A549 (cell line): ENCODE measurements at regions not wholly inside any gene's neighbourhood (a gene's known extent, or its start where the extent isn't known, plus 50 kb on each side); places are given as distances from the start of the nearest gene placed in this dataset.
A peak's percentile ranks its signal among the peaks of the same experiment; 100 is the strongest.

Experiments used
- ATAC-seq, 2 experiments: fragments of 200-7000 bp in 1 of 2; fragments of >200 bp in 1 of 2; cut with Nextera tagmentation in 1 of 2; cut with Tn5 transposase in 1 of 2; 3 replicates each; pipeline versions ENCODE4 v1.8.0 to v1.9.1; 2018 to 2020; ENCODE audit warnings: mild to moderate bottlenecking in 1 of 2, moderate library complexity in 1 of 2
- CTCF ChIA-PET: fragments of 300-600 bp; sonication (Branson Sonifier 250); formaldehyde crosslinking; extraction: SDS; loops from one replicate; lab custom pipeline; 2021; ENCODE audit warnings: antibody characterized with exemption, inconsistent platforms; lab: Yijun Ruan, JAX
- POLR2A ChIA-PET: fragments of 350-600 bp; formaldehyde crosslinking; extraction: SDS; loops from one replicate; lab custom pipeline; 2021; ENCODE audit warnings: antibody characterized with exemption, inconsistent platforms; lab: Yijun Ruan, JAX
- DNase-seq, 2 experiments: peaks; one replicate each; pipeline versions ENCODE4 v3.0.0 to v3.0.0-alpha.2; 2011 to 2016; ENCODE audit warnings: low read depth in 1 of 2, low spot score in 1 of 2
- FAIRE-seq: peaks from 2 replicates; lab custom pipeline; 2011; peaks lifted over from hg19 to GRCh38; lab: Jason Lieb, UNC
- H3K27ac ChIP-seq, 2 experiments: fragments of >200 bp; sonication (Bioruptor Twin); formaldehyde crosslinking; 3 replicates each; pipeline ENCODE4 v1.5.1; 2016 to 2017
- H3K4me1 ChIP-seq: fragments of >200 bp; sonication (Bioruptor Twin); formaldehyde crosslinking; 3 replicates; pipeline ENCODE4 v1.6.1; 2016
- H3K4me2 ChIP-seq: fragments of >200 bp; sonication (Bioruptor Twin); formaldehyde crosslinking; 3 replicates; pipeline ENCODE4 v1.6.1; 2016
- H3K4me3 ChIP-seq: fragments of >200 bp; sonication (Bioruptor Twin); formaldehyde crosslinking; 3 replicates; pipeline ENCODE4 v1.5.1; 2016
- H3K9me3 ChIP-seq: fragments of >200 bp; sonication (Bioruptor Twin); formaldehyde crosslinking; 3 replicates; pipeline ENCODE4 v1.6.1; 2016
- ATOH8 ChIP-seq: fragments of 250-450 bp; sonication (Bioruptor Pico); IDR thresholded peaks from 2 replicates; pipeline ENCODE4 v1.5.0; 2020; ENCODE audit warnings: low read depth, mild to moderate bottlenecking, moderate library complexity
- BHLHE40 ChIP-seq: IDR thresholded peaks from 2 replicates; pipeline ENCODE4 v1.6.1; 2012; ENCODE audit warnings: low read depth, low read length, inconsistent platforms
- CBX8 ChIP-seq: fragments of 200-600 bp; sonication (generic); IDR thresholded peaks from 2 replicates; pipeline ENCODE4 v1.6.1; 2016
- CEBPB ChIP-seq, 2 experiments: fragments of >200 bp in 1 of 2; sonication (Bioruptor Twin) in 1 of 2; formaldehyde crosslinking in 1 of 2; IDR thresholded peaks; 2 replicates each; pipeline ENCODE4 v1.6.1; 2012 to 2016
- CHD4 ChIP-seq: fragments of 200-600 bp; sonication (generic); IDR thresholded peaks from 2 replicates; pipeline ENCODE4 v1.6.1; 2016; ENCODE audit warnings: antibody characterized with exemption, mild to moderate bottlenecking, borderline replicate concordance
- CTCF ChIP-seq: fragments of >200 bp; sonication (Bioruptor Twin); formaldehyde crosslinking; IDR thresholded peaks from 3 replicates; pipeline ENCODE4 v1.5.1; 2016
- E2F6 ChIP-seq: IDR thresholded peaks from 2 replicates; pipeline ENCODE4 v1.6.1; 2012; ENCODE audit warnings: low read depth, borderline replicate concordance
- ELK1 ChIP-seq: fragments of 150-350 bp; IDR thresholded peaks from 2 replicates; pipeline ENCODE4 v1.6.1; 2014; ENCODE audit warnings: low read depth, mild to moderate bottlenecking, low read length
- FOXS1 ChIP-seq: fragments of 250-450 bp; sonication (Bioruptor Pico); IDR thresholded peaks from 2 replicates; pipeline ENCODE4 v1.5.0; 2020; ENCODE audit warnings: mild to moderate bottlenecking, moderate library complexity
- HDAC2 ChIP-seq: fragments of 200-600 bp; sonication (generic); IDR thresholded peaks from 2 replicates; pipeline ENCODE4 v1.6.1; 2016
- KDM1A ChIP-seq: fragments of 200-600 bp; sonication (generic); IDR thresholded peaks from 2 replicates; pipeline ENCODE4 v1.6.1; 2016; ENCODE audit warnings: low read depth, mild to moderate bottlenecking
- KDM5A ChIP-seq: fragments of 200-600 bp; sonication (generic); IDR thresholded peaks from 2 replicates; pipeline ENCODE4 v1.6.1; 2016; ENCODE audit warnings: antibody characterized with exemption, mild to moderate bottlenecking
- MAFK ChIP-seq: fragments of 450-650 bp; IDR thresholded peaks from 2 replicates; pipeline ENCODE4 v1.6.1; 2014; ENCODE audit not compliant: partially characterized antibody
- NFE2L2 ChIP-seq: fragments of 150-350 bp; conservative IDR thresholded peaks from 2 replicates; pipeline ENCODE4 v1.6.1; 2014; ENCODE audit warnings: low read length
- NR3C1 ChIP-seq: fragments of >200 bp; sonication (Bioruptor Twin); formaldehyde crosslinking; IDR thresholded peaks from 3 replicates; pipeline ENCODE4 v1.6.1; 2017
- PHF8 ChIP-seq: fragments of 200-600 bp; sonication (generic); IDR thresholded peaks from 2 replicates; pipeline ENCODE4 v1.6.1; 2016; ENCODE audit warnings: low read depth, mild to moderate bottlenecking, antibody characterized with exemption, moderate library complexity, borderline replicate concordance
- POLR2AphosphoS2 ChIP-seq: conservative IDR thresholded peaks from 2 replicates; pipeline ENCODE4 v1.6.1; 2012; ENCODE audit warnings: low read length, improper control_type of control experiment, inconsistent platforms
- RAD21 ChIP-seq, 2 experiments: fragments of >200 bp in 1 of 2; sonication (Bioruptor Twin) in 1 of 2; formaldehyde crosslinking in 1 of 2; IDR thresholded peaks in 1 of 2; conservative IDR thresholded peaks in 1 of 2; 2 replicates in 1 of 2; 3 replicates in 1 of 2; pipeline ENCODE4 v1.6.1; 2012 to 2018; ENCODE audit warnings: inconsistent platforms in 1 of 2
- REST ChIP-seq: fragments of 200-600 bp; sonication (generic); IDR thresholded peaks from 2 replicates; pipeline ENCODE4 v1.6.1; 2016; ENCODE audit warnings: antibody characterized with exemption, mild to moderate bottlenecking, moderate library complexity
- RFX5 ChIP-seq: fragments of 450-650 bp; IDR thresholded peaks from 2 replicates; pipeline ENCODE4 v1.7.1; 2014; ENCODE audit warnings: antibody characterized with exemption, mild to moderate bottlenecking, moderate library complexity
- TP53 ChIP-seq: fragments of 250-450 bp; sonication (Bioruptor Pico); IDR thresholded peaks from 2 replicates; pipeline ENCODE4 v1.5.0; 2021; ENCODE audit warnings: mild to moderate bottlenecking, moderate library complexity
- USF2 ChIP-seq: fragments of 450-650 bp; IDR thresholded peaks from 2 replicates; pipeline ENCODE4 v1.6.1; 2014; ENCODE audit warnings: antibody characterized with exemption
- ZC3H11A ChIP-seq: fragments of 450-650 bp; IDR thresholded peaks from 2 replicates; pipeline ENCODE4 v1.6.1; 2014; ENCODE audit warnings: antibody characterized with exemption, mild to moderate bottlenecking
- WGBS: methylation state at CpG from one replicate; pipeline ENCODE4 v1.1.6; 2017; ENCODE audit errors: missing lambda C conversion rate; 5-methylcytosine and 5-hydroxymethylcytosine counted together

GRCh38 chr16:48435906-48436305, 50.7 kb upstream of the SIAH1 start:
- Histone ChIP-seq H3K9me3 (no peaks in the 10 kb centered on the region), H3K4me3 (no peak overlapping the region), H3K4me2 (peak overlapping the region; percentile 63; the same call in 1 of the 3 replicates), H3K4me1 (peaks cover 27% of the 10 kb centered on the region), H3K27ac (peak overlapping the region; percentile 51 to 69; a peak in 4 of 6 replicates)
- POLR2A ChIA-PET = interaction anchor here (0.6 to 1.4 kb wide), 2 partner anchors 32 to 70 kb away, joined by 3 read pairs; no protein-coding TSS in a partner anchor
- ATAC-seq (no peak), DNase-seq (no peak), FAIRE-seq (no peak)
- CTCF ChIA-PET = interaction anchor here (0.8 kb wide), 1 partner anchor 279 kb away, joined by 3 read pairs; no protein-coding TSS in a partner anchor
- WGBS = 88% methylated on average over 6 of the region's 6 CpGs
- no peak for TF ChIP-seq NFE2L2
- TF ChIP-seq ZC3H11A = no peak
- no peak for TF ChIP-seq TP53
- TF ChIP-seq CEBPB (IDR thresholded peaks at IDR 0.05) = no peak
- no peak for TF ChIP-seq REST
- no peak for TF ChIP-seq ELK1
- no peak for TF ChIP-seq CTCF
- TF ChIP-seq KDM5A = no peak
- no peak for TF ChIP-seq PHF8
- no peak for TF ChIP-seq RFX5
- no peak for TF ChIP-seq ATOH8
- TF ChIP-seq MAFK = no peak
- no peak for TF ChIP-seq USF2
- TF ChIP-seq BHLHE40 = no peak
- TF ChIP-seq FOXS1 (CRISPR knock-in tag) = no peak
- no peak for TF ChIP-seq POLR2AphosphoS2
- no peak for TF ChIP-seq CHD4
- TF ChIP-seq NR3C1 = no peak
- no peak for TF ChIP-seq CBX8
- no peak for TF ChIP-seq HDAC2

GRCh38 chr16:48435318-48435680, 50.1 kb upstream of the SIAH1 start:
- FAIRE-seq (no peak), DNase-seq (no peak)
- Histone ChIP-seq H3K4me1 (peaks cover 25% of the 10 kb centered on the region), H3K27ac (peak overlapping the region; percentile 51 to 69; a peak in 5 of 6 replicates), H3K9me3 (no peaks in the 10 kb centered on the region), H3K4me3 (no peak overlapping the region)
- POLR2A ChIA-PET = interaction anchor here (0.6 to 1.4 kb wide), 2 partner anchors 32 to 69 kb away, joined by 3 read pairs; no protein-coding TSS in a partner anchor
- 61% methylated on average over 7 of the region's 7 CpGs for WGBS
- TF ChIP-seq RAD21 (conservative IDR thresholded peaks at IDR 0.05 in 1 of 2, IDR thresholded peaks at IDR 0.05 in 1 of 2) = 0 out of 5 replicates have a peak, but pooled peaks of 1 of the 2 experiments have one; percentile 12
- no peak for TF ChIP-seq E2F6
- no peak for TF ChIP-seq KDM1A
- TF ChIP-seq, all 56 proteins: peak for 1
- peak overlapping the region; percentile 63 for H3K4me2 ChIP-seq
- ATAC-seq = peak in 1 of 2 experiments; percentile 26; a peak in 2 of 6 replicates
- CTCF ChIA-PET = interaction anchor here (0.8 kb wide), 1 partner anchor 278 kb away, joined by 3 read pairs; no protein-coding TSS in a partner anchor
